HepG2 (cell line): ENCODE measurements at regions not wholly inside any gene's neighbourhood (a gene's known extent, or its start where the extent isn't known, plus 50 kb on each side); places are given as distances from the start of the nearest gene placed in this dataset.

Experiments used
- AGO2 ChIP-seq: fragments of 200-400 bp; formaldehyde crosslinking; optimal IDR thresholded peaks from 2 replicates; pipeline ENCODE3; 2017; ENCODE audit warnings: mild to moderate bottlenecking, low read depth, low read length, moderate library complexity
- ARID4A ChIP-seq: sonication (generic); formaldehyde crosslinking; IDR thresholded peaks from 2 replicates; pipeline ENCODE4 v1.5.0; 2020; ENCODE audit warnings: mild to moderate bottlenecking, missing genetic modification reagents, borderline replicate concordance
- BCL3 ChIP-seq: sonication (generic); formaldehyde crosslinking; IDR thresholded peaks from 2 replicates; pipeline ENCODE4 v1.5.1; 2020; ENCODE audit warnings: mild to moderate bottlenecking, missing genetic modification reagents, moderate library complexity
- EZH2 ChIP-seq: conservative IDR thresholded peaks from 2 replicates; pipeline ENCODE4 v1.6.1; 2012; ENCODE audit warnings: mild to moderate bottlenecking, low read depth, low read length, moderate library complexity
- GMEB2 ChIP-seq: IDR thresholded peaks from 2 replicates; pipeline ENCODE4 v1.6.1; 2016; ENCODE audit warnings: missing biosample characterization, missing genetic modification reagents, low read depth
- IKZF1 ChIP-seq: fragments of 450-650 bp; IDR thresholded peaks from 2 replicates; pipeline ENCODE4 v1.7.1; 2016
- IKZF4 ChIP-seq: sonication (generic); formaldehyde crosslinking; IDR thresholded peaks from 2 replicates; pipeline ENCODE4 v1.5.1; 2020; ENCODE audit warnings: borderline replicate concordance, mild to moderate bottlenecking, low read depth, missing genetic modification reagents; ENCODE audit errors: not compliant biosample characterization
- KDM3A ChIP-seq: IDR thresholded peaks from 2 replicates; pipeline ENCODE4 v1.6.1; 2018; ENCODE audit warnings: low read depth, missing compliant biosample characterization
- NFRKB ChIP-seq: fragments of 450-650 bp; IDR thresholded peaks from 2 replicates; pipeline ENCODE4 v1.6.1; 2017
- PITX1 ChIP-seq: sonication (generic); formaldehyde crosslinking; IDR thresholded peaks from 2 replicates; pipeline ENCODE4 v1.5.1; 2020; ENCODE audit warnings: mild to moderate bottlenecking, missing genetic modification reagents
- RBAK ChIP-seq: sonication (generic); formaldehyde crosslinking; IDR thresholded peaks from 2 replicates; pipeline ENCODE4 v1.5.1; 2020; ENCODE audit warnings: mild to moderate bottlenecking, missing genetic modification reagents
- RXRB ChIP-seq: IDR thresholded peaks from 2 replicates; pipeline ENCODE4 v1.6.1; 2016; ENCODE audit warnings: borderline replicate concordance, missing genetic modification reagents, missing compliant biosample characterization
- SPEN ChIP-seq: sonication (generic); formaldehyde crosslinking; IDR thresholded peaks from 2 replicates; pipeline ENCODE4 v1.5.1; 2020; ENCODE audit warnings: low read depth, mild to moderate bottlenecking, missing genetic modification reagents
- TP53 ChIP-seq: sonication (generic); formaldehyde crosslinking; conservative IDR thresholded peaks from 2 replicates; pipeline ENCODE4 v1.4.0; 2020; ENCODE audit warnings: missing genetic modification reagents
- ZNF556 ChIP-seq: sonication (generic); formaldehyde crosslinking; IDR thresholded peaks from 2 replicates; pipeline ENCODE4 v1.4.0; 2020; ENCODE audit warnings: mild to moderate bottlenecking, missing genetic modification reagents, borderline replicate concordance
- ZNF687 ChIP-seq: sonication (generic); formaldehyde crosslinking; IDR thresholded peaks from 2 replicates; pipeline ENCODE4 v1.5.1; 2020; ENCODE audit warnings: mild to moderate bottlenecking, missing genetic modification reagents, moderate library complexity
- ZNF740 ChIP-seq: sonication (generic); formaldehyde crosslinking; IDR thresholded peaks from 2 replicates; pipeline ENCODE4 v1.4.0; 2020; ENCODE audit warnings: missing genetic modification reagents
- ZNF773 ChIP-seq: sonication (generic); formaldehyde crosslinking; IDR thresholded peaks from 2 replicates; pipeline ENCODE4 v1.4.0; 2020; ENCODE audit warnings: missing genetic modification reagents, borderline replicate concordance

GRCh38 chr10:25080880-25081581 lies 64.6 kb downstream of the THNSL1 start (continued):
- no peak for TF ChIP-seq ZNF740 (CRISPR knock-in tag)
- TF ChIP-seq PITX1 (CRISPR knock-in tag): peak; percentile 62; the same call in 1 of the 2 replicates
- TF ChIP-seq ZNF773 (CRISPR knock-in tag): no peak
- peak; percentile 58; the same call in 1 of the 2 replicates for TF ChIP-seq KDM3A
- no peak for TF ChIP-seq IKZF1
- TF ChIP-seq IKZF4 (CRISPR knock-in tag): no peak
- no peak for TF ChIP-seq BCL3 (CRISPR knock-in tag)
- TF ChIP-seq ZNF687: no peak
- peak; percentile 100 for TF ChIP-seq RXRB
- no peak for TF ChIP-seq EZH2
- TF ChIP-seq GMEB2 (CRISPR knock-in tag): no peak
- no peak; the same call in 1 of the 2 replicates for TF ChIP-seq ARID4A (CRISPR knock-in tag)
- TF ChIP-seq ZNF556 (CRISPR knock-in tag): 0 out of 2 replicates have a peak, but pooled peaks have one; percentile 39
- TF ChIP-seq AGO2: no peak
- TF ChIP-seq RBAK: no peak
- TF ChIP-seq SPEN (CRISPR knock-in tag): no peak
- no peak for TF ChIP-seq TP53 (CRISPR knock-in tag)
- TF ChIP-seq NFRKB: no peak
